ENCODE measurements at regions not wholly inside any gene's neighbourhood (a gene's known extent, or its start where the extent isn't known, plus 50 kb on each side); places are given as distances from the start of the nearest gene placed in this dataset.

- peaks cover 0 to 6% (median 0%) of the 10 kb centered on the region in 4 donors for H3K27me3 ChIP-seq
- DNase-seq, result no peak
- H3K4me3 ChIP-seq, result no peak overlapping the region
- H3K36me3 ChIP-seq, result no peaks in the 10 kb centered on the region
- 85 to 100% methylated on average over 1 to 8 of the region's 11 CpGs for WGBS, 2 donors
- H3K4me1 ChIP-seq, result peaks cover 14 to 28% (median 16%) of the 10 kb centered on the region in 3 donors
- no peaks in the 10 kb centered on the region for H3K9me3 ChIP-seq
- intact Hi-C loops (cut with DNase I), result no loop called here
- H3K27ac ChIP-seq, result no peak overlapping the region
- TF ChIP-seq POLR2A (IDR thresholded peaks at IDR 0.05) (no peak), CTCF (IDR thresholded peaks at IDR 0.05) (no peak)
Observed at GRCh38 chr7:432933-433332, 86.7 kb downstream of the PDGFA start.

DNA sequence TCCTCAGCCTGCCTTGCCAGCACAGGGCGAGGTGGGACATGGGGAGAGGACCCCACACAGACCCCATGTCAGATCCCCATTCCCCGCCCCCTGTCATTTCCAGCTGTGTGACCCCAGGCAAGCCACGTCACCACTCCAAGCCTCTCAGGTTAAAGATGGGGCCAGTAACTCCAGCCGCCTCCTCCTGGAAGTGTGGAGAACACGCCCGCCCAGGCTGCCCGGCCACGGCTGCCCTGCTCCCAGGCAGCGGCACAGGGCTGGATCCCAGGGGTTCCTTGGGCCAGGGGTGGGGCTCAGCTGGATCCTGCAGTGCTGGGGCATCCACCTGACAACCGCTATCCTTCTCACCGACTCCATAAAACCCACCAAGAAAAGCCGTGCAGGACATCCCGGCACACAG lies 86.1 kb downstream of the PDGFA start:
- no peak overlapping the region for H3K4me3 ChIP-seq
- no peak overlapping the region for H3K27ac ChIP-seq
- no peaks in the 10 kb centered on the region for H3K9me3 ChIP-seq
- no peaks in the 10 kb centered on the region for H3K36me3 ChIP-seq
- no peak for DNase-seq
- peaks cover 14 to 28% (median 16%) of the 10 kb centered on the region in 3 donors for H3K4me1 ChIP-seq
- intact Hi-C loops (cut with DNase I), result no loop called here
- 78% methylated on average over 7 of the region's 13 CpGs; no CpG with 5 or more reads in 1 of the 2 donors for WGBS, 2 donors
- peaks cover 0 to 6% (median 0%) of the 10 kb centered on the region in 4 donors for H3K27me3 ChIP-seq
- no peak for TF ChIP-seq CTCF (IDR thresholded peaks at IDR 0.05)

GRCh38 chr7:434891-435629 lies 84.6 kb downstream of the PDGFA start:
- H3K4me1 ChIP-seq, result peaks cover 14 to 28% (median 16%) of the 10 kb centered on the region in 3 donors
- no peaks in the 10 kb centered on the region for H3K9me3 ChIP-seq
- WGBS, 2 donors, result 18 to 38% methylated on average over 22 to 26 of the region's 35 CpGs
- H3K27me3 ChIP-seq, result peaks cover 0 to 6% (median 0%) of the 10 kb centered on the region in 4 donors
- DNase-seq, result no peak
- peak overlapping the region; percentile 17 to 60 (median 44) for H3K4me3 ChIP-seq
- H3K36me3 ChIP-seq, result no peaks in the 10 kb centered on the region
- peak overlapping the region; percentile 49 to 82 (median 66) for H3K27ac ChIP-seq
- no peak for TF ChIP-seq CTCF (IDR thresholded peaks at IDR 0.05)
- TF ChIP-seq POLR2A (IDR thresholded peaks at IDR 0.05), result no peak
- intact Hi-C loops (cut with DNase I), result no loop called here

- Histone ChIP-seq H3K27me3 (peaks cover 0 to 6% (median 0%) of the 10 kb centered on the region in 4 donors), H3K9me3 (no peaks in the 10 kb centered on the region), H3K27ac (peak overlapping the region; percentile 49 to 82 (median 66)), H3K4me1 (peaks cover 14 to 28% (median 16%) of the 10 kb centered on the region in 3 donors), H3K4me3 (peak overlapping the region; percentile 17 to 60 (median 44)), H3K36me3 (no peaks in the 10 kb centered on the region)
- no peak for TF ChIP-seq CTCF (IDR thresholded peaks at IDR 0.05)
- no peak for TF ChIP-seq POLR2A (IDR thresholded peaks at IDR 0.05)
- DNase-seq, result no peak
- 30 to 53% methylated on average over 6 to 19 of the region's 28 CpGs for WGBS, 2 donors
- intact Hi-C loops (cut with DNase I), result no loop called here
Observed at GRCh38 chr7:435630-436366, 83.8 kb downstream of the PDGFA start.
